HG03175 (cell line): ENCODE measurements at regions not wholly inside any gene's neighbourhood (a gene's known extent, or its start where the extent isn't known, plus 50 kb on each side); places are given as distances from the start of the nearest gene placed in this dataset.
A peak's percentile ranks its signal among the peaks of the same experiment; 100 is the strongest.

Experiments
- ATAC-seq: cut with Tn5 transposase; IDR thresholded peaks from one replicate; pipeline ENCODE4 v1.9.1; 2021; ENCODE audit warnings: mild to moderate bottlenecking, moderate library complexity; ENCODE audit not compliant: unreplicated experiment

DNA sequence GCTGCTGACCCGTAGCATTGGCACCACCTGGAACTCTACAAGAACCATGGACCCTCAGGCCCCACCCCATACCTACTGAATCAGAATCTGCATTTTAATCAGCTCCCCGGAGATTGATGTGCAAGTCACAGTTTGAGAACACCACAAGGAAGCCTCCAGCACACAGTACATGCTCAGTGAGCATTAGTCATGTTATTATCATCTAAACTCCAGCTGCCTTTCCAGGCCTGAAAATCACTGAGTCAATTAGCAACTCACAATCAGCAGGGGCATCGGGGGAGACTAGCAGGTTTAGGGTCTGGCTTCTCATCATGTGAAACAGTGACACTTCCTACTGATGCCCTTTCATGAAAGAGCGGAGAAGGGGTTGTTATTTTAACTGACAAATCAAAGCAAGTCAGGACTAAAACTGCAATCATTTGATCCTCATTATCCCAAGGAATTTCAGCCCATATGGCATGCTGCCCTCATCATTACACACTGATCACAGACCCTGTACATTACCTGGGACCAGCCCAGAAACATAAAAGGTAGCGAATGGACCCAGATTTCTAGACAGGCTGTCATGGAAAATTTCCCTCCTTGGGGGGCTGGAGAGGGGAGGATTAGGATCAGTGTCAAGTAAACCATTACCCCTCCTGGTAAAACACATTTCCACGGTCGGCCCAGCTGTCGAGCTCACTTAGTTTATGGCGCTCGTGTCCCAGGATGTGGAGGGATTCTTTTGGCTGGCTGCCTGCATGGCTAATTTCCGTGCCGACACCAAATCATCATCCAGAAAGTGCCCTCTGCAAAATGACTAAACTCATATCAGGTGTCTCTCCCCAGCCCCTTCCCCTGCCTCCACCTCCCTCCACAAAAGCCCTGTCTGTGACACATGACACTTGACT lies 122.8 kb downstream of the PRLHR start:
- ATAC-seq: no peak

DNA sequence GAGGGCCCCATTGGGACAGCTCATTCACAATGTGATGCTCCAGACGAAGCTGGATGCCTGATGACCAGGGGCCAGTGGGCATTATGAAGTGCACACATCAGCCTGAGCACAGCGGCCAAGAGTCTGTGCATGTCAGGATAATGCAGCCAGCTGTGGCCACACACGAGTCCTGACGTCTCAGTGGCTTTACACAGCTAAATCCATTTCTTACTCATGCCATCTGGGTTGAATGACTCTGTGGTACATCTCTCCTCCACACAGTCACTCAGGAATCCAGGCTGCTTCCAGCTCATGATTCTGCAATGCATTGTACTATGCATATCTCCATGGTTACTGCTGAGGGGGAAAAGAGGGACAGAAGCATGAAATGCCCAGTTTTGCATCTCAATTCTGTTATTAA lies 123.6 kb downstream of the PRLHR start:
- ATAC-seq: no peak

DNA sequence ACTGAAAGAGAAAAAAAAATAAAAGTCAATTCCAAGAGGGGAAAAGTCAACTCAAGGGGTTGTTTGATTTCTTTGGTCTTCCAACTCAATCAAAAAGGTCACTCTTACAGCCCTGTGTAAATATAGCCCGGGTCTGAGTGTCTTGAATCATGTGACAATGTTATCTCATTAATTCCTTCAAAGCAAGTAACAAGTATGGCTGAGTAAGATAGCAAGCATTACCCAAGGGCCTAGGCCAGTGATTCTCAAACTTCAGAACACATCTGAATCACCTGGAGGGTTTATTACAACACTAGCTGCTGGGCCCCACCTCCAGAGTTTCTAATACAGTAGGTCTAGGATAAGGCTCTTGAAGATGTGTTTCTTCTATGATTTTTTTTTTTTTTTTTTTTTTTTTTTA lies 125.0 kb downstream of the PRLHR start:
- no peak for ATAC-seq

DNA sequence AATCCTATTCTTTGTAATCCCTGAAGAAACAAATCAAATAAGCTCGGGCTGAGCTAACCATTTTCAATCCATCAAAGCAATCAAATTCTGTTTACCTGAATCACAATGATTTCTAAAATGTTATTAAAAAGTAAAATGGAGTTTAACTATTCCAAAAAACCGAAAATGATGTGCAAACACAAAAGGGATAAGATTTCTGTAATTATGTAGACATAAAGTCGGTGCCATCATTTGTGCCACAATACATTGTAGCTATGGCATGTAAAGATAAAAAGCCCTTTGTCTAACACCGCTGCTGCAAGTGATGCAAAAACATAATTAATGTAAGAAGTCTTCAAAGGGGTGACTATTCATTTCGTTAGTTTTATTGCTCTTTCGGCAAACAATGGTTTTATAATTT lies 125.1 kb upstream of the FAM204A start:
- ATAC-seq: no peak

DNA sequence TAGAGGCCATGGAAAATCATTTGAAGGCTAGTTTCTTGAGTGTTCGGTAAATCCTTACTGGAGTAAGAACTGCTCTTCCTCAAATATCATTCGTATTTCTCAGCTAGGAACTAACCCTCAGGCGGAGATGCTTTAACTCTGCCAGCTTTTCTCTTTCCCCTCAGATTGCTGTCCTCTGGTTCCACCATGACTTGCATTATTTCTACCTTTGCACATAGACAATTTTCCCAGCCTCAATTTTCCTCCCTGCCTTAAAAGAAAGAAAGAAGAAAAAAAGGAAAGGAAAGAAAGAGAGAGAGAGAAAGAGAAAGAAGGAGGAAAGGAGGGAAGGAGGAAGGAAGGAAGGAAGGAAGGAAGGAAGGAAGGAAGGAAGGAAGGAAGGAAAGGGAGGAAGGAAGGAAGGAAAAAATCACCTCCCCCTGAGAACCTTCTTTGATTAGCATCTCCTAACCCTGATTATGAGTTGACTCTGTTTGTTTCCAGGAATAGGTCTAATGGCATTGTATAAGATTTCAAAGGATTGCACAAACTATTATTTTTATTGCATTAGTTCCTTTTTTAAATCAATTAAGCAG lies 123.3 kb upstream of the FAM204A start:
- ATAC-seq: no peak

DNA sequence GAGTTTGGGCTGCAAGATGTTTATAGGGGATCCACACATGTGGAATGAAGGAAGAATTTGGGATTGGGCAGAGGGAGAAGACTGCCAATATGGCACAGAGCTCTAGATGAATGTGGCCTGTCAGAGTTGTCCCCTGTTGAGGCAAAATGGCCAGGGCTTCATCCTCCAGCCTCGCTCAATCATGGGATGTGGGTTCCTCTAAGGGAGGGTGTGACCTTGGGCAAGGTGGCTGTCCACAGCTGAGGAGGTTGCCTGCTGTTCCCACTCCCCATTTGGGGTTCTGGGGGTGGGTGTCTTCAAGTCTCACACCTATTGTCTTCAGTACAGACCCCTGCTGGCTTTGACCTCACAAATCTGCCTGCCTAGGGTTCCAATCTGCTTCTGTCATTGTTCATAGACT lies 121.6 kb upstream of the FAM204A start:
- no peak for ATAC-seq

DNA sequence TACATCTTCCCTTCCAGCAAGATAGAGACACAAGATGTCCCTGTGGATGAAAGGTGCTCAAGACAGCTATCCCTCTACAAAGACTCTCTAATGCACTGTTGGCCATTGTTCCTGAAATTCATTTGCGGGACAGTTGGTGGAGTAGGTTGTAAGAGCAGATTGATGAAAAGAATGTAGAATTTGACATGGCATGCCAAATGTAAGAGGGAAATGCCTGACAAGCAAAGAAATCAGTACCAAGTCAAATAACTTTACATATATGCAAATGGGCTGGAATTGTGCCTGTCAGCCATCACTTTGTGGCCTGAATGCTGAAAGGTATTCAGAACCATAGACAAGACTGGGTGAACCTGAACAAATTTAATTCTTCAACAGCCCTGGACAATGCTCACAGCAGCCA lies 120.3 kb upstream of the FAM204A start:
- no peak for ATAC-seq

DNA sequence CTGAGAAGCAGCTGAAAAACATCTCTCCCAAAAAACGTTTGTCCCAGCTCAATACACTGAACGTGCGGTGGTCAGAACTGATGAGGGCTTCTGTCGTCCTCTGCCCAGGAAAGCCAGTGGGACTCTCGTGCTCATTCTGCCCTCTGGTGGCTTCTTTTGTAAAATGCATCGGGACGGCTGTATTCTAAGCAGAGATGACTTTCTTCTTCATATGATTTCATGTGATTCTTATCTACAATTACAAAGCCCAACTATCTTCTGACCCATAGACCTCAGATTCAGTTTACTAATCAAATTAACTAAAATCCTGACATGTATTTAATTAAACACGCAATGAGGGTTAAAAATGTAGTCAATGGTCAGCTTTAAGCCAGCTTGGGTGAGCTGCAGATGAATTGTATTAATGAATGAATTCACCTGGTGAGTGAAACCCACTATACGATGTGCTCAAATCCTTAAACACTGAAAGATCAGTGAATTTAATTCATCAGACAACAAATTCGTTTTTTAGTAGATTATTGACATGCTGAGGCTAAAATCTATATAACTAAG lies 117.6 kb upstream of the FAM204A start:
- peak; percentile 80 for ATAC-seq

DNA sequence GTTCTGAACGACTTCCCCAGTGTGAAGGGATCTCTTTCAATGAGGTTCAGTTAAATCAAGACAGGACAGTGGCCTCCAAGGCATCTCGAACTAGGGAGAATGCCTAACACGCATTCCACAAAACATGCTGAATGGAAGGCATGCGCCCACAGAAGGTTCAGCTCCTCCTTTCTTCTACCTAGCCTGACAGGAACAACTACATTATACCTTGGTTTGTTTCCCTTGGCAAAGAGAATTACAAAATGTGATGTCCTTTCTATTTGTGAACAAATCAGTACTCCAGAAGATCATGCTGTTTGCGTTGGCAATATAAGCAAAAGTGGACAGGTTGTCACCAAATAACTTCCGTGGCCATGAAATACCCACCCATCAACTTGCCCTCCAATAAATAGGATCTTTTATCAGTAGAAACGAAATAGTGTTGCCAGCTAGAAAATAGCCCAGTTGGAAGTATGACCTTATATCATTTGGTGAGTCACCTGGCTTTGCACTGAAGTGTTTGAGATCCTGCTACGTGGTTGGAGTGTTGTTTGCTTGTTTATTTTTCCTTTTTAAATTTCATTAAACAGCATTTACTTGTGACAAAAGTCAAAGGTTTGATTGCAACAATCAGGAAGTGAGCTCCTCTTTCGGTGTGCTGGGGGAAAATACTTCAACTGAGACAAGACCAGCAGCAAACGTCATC lies 117.0 kb upstream of the FAM204A start:
- no peak for ATAC-seq

DNA sequence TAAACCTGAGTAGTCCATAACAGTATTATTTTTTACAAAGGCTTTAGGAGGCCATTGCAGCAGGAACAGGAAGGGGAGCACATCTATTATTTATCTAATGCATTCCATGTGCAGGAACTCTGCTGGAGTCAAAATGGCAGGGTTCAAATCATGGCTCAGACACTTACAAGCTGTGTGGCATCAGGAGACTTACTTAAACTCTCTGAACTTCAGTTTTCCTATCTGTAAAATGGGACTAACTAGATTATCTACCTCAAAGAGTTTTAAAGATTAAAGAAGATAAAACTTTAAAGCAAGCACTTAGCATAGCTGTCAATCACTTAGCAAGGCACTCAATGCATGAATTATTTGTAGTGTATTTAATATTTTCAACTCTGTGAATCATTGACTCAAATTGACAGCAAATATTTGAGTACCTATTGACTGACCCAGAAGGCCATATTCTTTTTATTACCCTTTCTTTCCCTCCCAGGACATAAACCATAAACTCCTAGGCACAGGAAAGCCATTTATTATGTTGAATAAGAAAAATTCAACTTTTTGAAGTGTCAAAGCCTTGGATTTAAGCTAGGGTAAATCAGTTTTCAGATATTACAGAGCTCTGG lies 115.8 kb upstream of the FAM204A start:
- no peak for ATAC-seq

DNA sequence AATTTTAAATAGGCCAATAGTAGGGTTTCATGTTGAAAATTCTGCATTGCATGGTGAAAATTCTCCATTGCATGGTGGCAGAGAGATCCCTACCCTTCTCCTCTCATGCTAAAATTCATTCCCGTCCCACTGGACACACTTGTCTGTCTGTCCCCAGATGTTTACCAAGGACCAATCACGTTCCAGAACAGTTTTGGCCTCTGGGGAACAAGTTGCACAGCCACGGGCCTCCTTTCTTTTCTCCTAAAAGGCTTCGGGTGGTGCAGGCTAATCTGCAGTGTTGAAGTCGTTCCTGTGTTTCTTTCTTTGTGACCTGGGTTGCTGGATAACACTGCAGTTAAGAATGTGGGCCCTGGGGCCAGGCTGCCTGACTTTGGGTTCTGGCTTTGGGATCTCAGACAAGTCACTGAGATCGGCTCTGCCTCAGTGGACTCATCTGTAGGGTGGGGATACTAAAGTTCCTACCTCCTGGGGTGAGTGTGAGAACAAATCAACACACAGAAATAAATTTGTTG lies 113.1 kb upstream of the FAM204A start:
- no peak for ATAC-seq

DNA sequence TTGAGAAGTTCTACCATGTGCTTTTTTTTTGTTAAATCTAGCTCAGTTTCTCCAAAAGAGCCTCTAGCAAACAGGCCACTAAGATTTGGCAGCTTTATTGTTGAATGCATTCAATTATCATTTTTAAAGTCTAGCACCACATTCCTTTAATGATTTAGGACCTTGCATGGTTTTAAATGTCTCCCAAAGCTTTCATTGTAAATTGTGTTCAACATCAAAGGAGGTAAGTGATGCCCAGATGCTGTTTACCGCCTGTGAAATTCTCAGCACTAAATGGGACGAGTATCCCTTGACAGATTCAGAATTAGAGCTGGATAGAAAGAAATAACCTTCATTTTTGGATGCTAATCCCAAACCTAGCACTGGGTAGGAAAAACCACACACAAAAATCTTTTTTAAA lies 112.1 kb upstream of the FAM204A start:
- ATAC-seq: no peak

DNA sequence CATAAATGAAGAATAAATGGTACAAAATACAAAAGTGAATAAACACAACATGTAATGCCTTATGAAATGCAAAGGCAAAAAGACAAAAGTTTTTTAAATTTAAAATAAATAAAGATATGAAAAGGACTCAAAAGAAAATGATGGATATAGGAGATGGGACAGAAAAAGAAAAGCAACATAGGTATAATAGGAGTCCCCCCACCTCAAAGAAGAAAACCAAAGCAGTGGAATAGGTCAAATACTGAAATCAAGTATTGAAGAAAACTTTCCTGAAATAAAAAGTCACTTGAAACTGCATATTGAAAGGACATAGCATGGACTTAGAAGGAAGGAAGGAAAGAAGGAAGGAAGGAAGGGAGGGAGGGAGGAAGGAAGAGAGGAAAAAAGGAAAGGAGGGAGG lies 110.0 kb upstream of the FAM204A start:
- no peak for ATAC-seq

DNA sequence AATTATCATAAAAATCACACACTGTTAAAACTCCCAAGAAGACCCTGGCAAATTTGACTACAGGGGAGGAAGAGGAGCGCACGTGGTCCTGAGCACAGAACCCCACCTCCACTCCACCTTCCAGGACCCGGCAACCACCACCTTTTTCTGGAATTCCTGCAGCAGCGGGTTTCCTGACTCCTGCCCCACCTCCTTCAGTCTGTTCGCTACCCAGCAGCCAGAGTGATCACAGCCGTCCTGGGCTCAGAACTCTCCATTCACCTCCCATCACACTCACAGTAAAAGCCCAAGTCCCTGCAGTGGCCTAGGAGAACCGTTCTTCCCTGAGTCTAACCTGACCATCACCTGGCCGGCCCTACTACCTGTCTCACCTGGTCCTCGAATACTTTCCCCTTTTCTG lies 107.4 kb upstream of the FAM204A start:
- no peak for ATAC-seq

DNA sequence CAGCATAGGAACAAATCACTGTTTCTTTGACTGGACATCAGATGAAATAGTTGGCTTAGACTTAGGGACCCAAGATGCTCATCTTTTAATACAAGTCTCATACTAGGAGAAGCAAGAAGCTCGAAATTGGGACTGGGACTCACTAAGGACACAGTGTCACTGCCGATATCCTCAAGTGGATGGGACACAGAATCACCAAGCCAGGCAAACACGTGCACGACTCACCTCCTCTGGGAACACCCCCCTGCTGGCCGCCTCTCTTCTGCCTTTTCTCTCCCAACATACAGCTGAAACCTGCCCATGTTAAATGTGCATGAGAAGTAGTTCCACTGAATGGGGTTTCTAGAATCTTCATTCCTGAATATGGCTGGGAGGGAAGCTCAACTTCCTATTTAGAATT lies 106.6 kb upstream of the FAM204A start:
- ATAC-seq: no peak

DNA sequence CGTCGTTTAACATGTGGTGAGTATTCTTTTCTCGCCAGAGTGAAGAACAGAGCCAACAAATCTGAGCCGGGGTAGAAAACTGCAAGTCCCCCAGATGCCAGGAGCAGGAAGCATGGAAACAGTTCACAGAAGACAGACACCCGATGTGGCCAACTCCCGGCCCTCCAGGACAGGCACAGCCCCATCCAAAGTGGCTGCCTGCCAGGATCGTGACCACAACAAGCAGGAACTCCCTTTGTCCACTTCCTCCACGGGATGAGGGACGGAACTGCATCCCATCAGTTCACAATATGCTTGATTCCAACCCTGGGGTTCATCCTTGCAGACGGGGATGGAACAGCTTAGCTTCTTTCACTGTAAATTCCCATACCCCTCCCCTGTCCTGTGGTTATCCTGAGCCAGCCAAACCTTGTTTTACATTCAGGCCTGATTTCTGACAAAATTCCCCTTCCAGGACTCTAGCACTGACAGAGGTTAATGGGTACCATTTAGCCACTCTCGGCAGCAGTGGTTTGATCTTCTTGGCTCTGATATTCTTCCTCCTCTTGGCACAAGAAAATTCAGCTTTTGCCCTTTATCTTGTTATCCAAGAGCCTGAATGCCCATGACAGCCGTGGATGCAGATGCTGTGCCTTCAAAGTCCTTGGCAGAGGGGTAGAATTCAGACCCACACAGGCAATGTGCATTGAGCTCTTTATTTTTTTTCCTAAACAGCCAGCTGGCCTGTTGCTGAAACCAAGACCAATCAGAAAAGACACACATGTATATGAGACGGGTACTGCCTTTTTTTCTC lies 105.5 kb upstream of the FAM204A start:
- no peak for ATAC-seq

DNA sequence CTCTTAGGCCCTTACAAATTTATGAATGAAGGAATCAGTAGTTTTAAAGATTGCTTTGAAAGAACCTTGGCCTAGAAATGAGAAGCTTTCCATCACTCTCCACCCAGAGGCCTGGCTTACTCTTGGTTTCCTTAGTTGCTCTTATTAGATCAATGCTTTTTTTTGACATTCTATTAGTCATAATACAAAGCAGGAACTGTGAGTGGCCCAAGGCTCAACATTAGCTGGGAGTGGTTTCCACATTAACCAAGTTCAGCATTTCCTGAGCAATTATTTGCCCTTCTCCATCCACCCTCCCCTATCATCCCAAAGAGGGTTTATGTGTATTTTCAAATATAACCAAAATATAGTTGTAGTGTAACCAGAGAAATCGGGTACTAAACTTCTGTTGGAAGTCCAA lies 103.4 kb upstream of the FAM204A start:
- no peak for ATAC-seq

DNA sequence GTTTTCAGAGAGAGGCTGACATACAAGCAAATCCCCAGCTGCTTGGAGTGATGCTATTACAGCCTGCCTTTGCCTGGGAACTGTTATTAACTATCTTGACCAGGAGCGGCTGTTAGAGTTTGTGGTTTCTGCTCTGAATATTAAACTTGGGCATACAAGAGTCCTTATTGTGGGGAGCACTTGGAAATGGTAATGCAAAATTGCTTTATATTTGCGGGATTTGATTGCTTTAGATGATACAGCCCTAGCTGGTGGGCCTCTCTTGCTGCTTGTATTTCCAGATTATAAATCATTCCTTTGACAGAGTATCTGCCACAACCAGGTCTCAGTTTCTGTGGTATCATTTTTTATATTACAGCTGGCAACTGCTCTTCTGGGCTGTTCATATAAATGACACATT lies 101.9 kb upstream of the FAM204A start:
- ATAC-seq: no peak

DNA sequence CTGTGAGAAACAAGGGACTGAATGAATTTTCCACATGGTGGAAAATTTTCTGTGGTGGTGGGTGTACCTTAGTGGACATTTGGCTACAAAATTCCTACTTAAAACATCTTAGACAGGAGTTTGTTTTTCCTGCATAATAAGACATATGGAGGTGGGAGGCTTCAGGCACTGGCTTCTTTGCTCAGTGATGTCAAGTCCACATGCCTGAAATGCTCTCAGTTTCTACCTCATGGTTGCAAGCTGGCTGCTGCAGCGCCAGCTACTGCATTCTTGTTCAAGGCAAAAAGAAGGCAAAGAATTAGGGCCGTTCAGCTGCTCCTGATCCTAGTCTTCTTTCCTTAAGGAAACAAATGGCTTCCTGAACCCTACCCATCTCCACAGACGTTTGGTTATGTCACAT lies 99.9 kb upstream of the FAM204A start:
- no peak for ATAC-seq

DNA sequence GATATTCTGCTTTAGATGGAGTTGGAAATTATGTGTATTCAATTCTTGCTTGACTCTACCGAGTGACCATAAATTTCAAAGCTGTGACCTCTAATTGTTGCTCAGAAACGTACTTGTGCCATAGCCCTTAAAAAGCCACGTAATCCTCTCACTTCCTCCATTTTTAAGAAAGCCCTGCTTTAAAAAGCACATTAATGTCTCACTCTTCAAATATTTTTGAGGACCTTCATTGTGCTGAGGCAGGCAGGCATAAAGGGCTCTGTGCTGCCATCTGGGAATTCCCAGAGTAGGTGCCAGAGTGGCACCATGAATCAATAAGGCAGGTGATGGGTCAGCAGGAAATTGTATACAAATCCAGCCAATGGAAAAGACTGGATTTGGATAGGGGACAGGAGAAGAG lies 97.7 kb upstream of the FAM204A start:
- no peak for ATAC-seq
